ENCODE measurements at regions not wholly inside any gene's neighbourhood (a gene's known extent, or its start where the extent isn't known, plus 50 kb on each side); places are given as distances from the start of the nearest gene placed in this dataset.

- DNase-seq (ENCODE audit: low read depth): peak; percentile 7
- no peak overlapping the region for H3K4me3 ChIP-seq (ENCODE audit: low read depth, low read length)
- TF ChIP-seq CTCF (IDR thresholded peaks at IDR 0.05; ENCODE audit: insufficient read depth, low read length): no peak
Observed at GRCh38 chr3:159559771-159560170, 428.9 kb upstream of the IL12A start.

GRCh38 chr3:159560214-159560979 lies 428.2 kb upstream of the IL12A start:
- DNase-seq (ENCODE audit: low read depth): no peak
- TF ChIP-seq CTCF (IDR thresholded peaks at IDR 0.05; ENCODE audit: insufficient read depth, low read length): no peak

GRCh38 chr3:159565313-159565712 lies 423.3 kb upstream of the IL12A start:
- no peak for TF ChIP-seq CTCF (IDR thresholded peaks at IDR 0.05; ENCODE audit: insufficient read depth, low read length)
- no peak for DNase-seq (ENCODE audit: low read depth)

More at GRCh38 chr3:159560214-159560979, 428.2 kb upstream of the IL12A start:
- H3K4me3 ChIP-seq (ENCODE audit: low read depth, low read length): no peak overlapping the region

GRCh38 chr3:159583662-159584061 lies 405.0 kb upstream of the IL12A start:
- DNase-seq (ENCODE audit: low read depth): peak; percentile 5
- H3K4me3 ChIP-seq (ENCODE audit: low read depth, low read length): no peak overlapping the region
- no peak for TF ChIP-seq CTCF (IDR thresholded peaks at IDR 0.05; ENCODE audit: insufficient read depth, low read length)

More at GRCh38 chr3:159565313-159565712, 423.3 kb upstream of the IL12A start:
- no peak overlapping the region for H3K4me3 ChIP-seq (ENCODE audit: low read depth, low read length)

- H3K4me3 ChIP-seq (ENCODE audit: low read depth, low read length): no peak overlapping the region
- DNase-seq (ENCODE audit: low read depth): no peak
- no peak for TF ChIP-seq CTCF (IDR thresholded peaks at IDR 0.05; ENCODE audit: insufficient read depth, low read length)
Observed at GRCh38 chr3:159584421-159584820, 404.2 kb upstream of the IL12A start.

- peak; percentile 50 for DNase-seq (ENCODE audit: low read depth)
- peak; percentile 70 for TF ChIP-seq CTCF (IDR thresholded peaks at IDR 0.05; ENCODE audit: insufficient read depth, low read length)
Observed at GRCh38 chr3:159586571-159587202, 401.9 kb upstream of the IL12A start.

More at GRCh38 chr3:159586571-159587202, 401.9 kb upstream of the IL12A start:
- no peak overlapping the region for H3K4me3 ChIP-seq (ENCODE audit: low read depth, low read length)
